GM10847 (cell line): ENCODE measurements at regions not wholly inside any gene's neighbourhood (a gene's known extent, or its start where the extent isn't known, plus 50 kb on each side); places are given as distances from the start of the nearest gene placed in this dataset.

ENCODE experiments used
- POLR2A ChIP-seq: IDR thresholded peaks from 2 replicates; pipeline ENCODE4 v1.6.1; 2011; ENCODE audit not compliant: insufficient read length; ENCODE audit errors: extremely low read depth

DNA sequence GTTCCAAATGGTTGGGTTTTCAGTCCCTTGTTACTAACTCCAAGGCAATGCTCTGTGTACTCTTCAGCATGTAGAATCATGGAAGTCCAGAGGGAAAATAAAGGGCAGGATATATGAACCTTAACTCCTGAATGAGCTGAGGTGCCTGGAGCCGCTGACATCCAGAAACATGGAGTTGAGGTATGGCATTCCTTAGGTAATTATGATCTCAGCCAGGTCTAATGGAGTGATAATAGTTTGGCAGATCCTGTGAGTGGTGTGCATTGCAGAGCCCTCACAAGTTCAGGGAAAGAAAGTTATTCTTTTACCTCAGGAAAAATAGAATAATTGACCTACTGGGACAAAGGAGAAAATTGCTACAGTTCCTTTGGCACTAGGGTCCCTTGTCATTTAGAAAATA lies 369.1 kb downstream of the ZNF608 start:
- TF ChIP-seq POLR2A, result no peak

DNA sequence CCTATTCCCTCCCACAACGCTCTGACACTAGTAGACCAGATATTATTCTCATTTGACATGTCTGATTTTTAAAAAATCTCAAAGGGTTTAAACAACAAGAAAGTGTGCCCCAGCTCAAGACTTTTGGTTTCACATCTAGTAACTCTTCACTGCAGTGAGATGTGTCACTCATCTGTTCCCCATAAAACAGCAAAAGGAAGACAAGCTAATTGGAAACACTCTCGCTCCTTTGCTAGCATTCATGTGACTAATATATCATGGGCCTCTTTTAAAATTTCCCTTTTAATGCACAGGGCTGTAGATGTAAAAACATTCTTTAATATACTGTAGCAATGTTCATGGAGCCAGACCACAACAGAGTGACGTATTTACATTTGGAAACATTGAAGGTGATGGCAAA lies 372.6 kb downstream of the ZNF608 start:
- no peak for TF ChIP-seq POLR2A

DNA sequence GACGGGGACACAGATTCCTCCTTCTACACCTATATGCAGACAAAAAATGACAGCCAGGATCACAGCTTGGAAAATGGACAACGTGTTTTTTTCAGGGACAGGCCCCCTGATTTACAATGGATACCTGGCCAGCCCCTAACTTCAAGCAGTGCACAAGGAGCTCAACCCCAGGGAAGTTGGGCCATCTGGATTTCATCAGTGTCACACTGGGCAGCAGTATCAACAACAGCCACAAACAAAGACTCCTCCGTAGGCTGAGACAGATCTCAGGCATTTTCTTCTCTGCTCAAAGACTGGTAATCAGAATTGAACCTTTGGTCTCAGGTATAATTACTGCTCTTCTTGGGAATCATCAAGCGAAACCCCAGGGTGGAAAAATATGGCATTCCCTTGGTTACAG lies 374.0 kb downstream of the ZNF608 start:
- no peak for TF ChIP-seq POLR2A

DNA sequence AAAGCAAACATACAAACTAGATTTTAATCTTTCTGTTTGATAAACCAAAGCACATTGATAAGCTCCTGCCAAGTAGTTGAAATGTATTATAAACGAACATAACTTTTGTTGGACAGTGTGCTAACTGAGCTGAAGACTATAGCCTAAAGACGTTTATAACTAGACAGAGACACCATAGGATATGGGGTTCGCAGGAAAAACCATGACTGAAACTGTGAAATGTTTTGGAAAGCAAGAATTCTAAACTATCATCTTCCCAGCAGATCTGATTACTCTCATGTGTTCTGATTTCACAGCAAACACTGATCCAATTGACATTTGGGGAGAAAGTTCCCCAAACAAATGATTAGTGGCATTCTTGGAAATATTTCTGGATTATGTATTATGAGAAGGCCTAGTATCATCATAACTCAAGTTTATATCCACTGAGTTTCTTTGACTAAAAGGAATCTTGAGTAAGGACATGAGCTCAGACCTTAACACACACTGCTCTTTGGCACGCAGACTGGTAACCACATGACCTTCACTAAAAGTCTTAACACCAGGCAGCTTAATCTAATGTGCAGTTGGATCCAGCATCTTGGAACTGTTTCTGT lies 375.2 kb downstream of the ZNF608 start:
- TF ChIP-seq POLR2A, result no peak

DNA sequence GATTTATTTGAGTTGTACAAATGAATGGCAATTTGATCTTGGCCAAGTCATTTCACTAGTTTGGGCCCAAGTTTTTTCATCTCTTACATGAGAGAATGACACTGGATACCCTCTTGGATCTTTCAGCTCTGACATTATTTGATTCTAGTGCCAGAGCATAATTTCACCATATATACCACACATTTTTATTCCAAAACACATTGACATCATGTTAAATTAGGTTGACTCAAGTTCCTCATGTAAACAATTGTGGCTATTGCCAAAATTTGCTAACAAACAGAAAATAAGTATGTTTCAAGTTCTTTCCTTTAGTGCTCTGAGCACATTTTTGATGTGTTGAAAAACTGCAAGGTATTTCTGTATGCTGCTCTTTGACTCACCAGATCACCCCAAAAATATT lies 375.8 kb downstream of the ZNF608 start:
- TF ChIP-seq POLR2A, result no peak

DNA sequence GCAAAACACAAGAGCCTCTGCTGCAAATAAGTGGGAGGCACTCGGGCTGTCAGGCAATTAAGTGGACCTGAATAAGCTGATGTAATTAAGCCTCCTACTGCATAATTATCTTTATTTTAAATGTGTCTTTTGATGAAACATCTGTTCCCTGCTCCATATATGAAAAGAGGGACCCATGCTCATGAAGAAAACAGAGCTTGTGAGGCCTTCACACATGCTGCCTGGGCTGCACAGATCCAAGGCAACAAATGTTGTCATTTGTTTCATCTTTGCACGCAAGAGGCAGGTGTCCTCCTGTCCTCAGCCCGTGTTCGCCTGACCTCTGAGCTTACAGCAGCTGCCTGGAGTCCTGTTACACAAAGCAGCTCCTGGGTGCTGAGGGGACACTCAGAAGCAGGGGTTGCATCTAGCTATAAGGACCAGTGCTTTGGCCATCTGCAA lies 381.1 kb downstream of the ZNF608 start:
- TF ChIP-seq POLR2A, result no peak

DNA sequence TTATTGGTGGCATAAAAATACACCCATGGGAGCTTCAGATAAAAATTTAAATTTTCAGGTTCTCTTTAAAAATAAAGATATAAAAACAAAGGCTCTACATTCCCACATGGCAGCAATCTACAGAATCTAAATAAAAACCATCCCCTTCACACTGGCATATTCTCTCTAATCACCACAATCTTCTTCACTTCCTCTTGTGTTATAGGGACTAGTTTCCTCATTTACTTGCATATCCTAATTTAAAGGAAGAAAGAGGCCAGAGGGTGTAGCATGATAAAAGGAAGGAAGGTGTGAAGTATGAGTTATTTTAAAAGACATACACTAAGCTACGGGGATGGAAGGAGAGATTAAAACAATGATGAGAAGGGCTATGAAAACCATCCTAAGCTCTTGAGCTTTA lies 390.5 kb downstream of the ZNF608 start:
- TF ChIP-seq POLR2A, result no peak

DNA sequence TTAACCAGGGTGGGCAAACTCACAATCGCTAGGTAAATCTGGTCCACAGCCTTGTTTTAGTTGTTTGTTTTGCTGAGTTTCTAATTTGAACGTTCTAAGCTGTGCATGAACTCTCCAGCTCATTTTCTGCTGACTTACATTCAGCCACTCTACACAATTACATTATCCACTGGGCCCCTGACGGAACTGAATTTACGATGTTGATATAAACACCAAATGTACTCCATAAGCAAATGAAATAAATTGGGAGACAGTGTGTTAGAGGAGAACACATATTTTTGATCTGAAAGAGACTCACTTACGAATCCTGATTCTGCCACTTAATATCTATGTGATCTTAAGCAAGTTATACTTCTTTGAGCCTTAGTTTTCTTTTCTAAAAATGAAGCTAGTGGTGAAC lies 393.4 kb downstream of the ZNF608 start:
- TF ChIP-seq POLR2A, result no peak

DNA sequence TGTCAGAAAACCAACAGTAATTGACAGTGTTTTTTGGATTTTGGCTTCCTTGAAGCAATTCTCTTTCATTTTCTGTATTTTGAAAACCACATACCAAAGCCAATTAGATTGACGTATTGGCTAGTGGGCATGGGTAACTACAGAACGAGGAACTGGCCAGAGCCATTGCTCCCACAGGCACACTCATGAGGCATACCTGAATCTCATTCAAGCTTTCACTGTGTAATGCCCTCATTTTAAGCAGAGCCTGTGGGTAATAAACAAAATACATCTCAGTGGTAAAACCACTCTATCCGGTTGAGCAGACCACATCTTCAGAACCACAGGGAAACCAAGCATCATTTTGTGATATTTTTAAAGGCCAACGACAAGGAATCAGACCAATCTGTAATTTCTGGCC lies 394.1 kb downstream of the ZNF608 start:
- TF ChIP-seq POLR2A, result no peak

DNA sequence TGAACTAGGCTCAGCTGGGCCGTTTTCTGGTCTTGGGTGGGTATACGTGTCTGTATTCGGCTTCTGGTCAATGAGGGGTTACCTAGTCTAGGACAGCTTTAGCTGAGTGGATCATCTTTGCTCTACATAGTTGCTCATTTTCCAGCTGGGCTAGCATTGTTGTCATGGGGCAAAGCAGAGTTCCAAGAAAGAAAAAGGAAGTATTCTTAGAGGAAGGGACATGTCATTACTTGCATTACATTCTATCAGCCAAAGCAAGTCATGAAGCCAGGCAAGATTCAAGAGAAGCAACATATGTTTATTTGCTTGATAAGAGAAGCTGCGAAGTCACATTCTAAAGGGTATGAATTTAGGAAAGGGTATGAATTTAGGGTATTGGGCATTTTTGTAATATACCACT lies 396.5 kb downstream of the ZNF608 start:
- no peak for TF ChIP-seq POLR2A

DNA sequence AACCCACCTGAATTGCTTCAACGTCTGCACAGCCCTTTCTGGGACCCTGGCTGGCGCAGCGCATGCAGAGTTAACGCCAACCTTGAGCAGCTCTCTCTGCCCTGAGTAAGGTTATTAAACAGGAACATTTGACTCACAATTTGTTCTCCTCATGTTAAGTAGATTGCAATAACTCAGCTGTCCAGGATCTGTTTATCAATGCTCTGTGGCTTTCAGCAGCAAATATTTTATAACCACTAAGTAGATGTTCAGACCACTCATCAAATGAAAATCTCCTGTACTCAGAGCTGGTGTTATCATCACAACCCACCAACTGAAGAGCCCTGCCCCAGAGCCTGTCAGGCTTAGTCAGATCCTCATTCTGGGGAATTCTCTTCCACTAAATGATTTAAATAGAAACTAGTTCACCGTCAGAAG lies 403.0 kb downstream of the ZNF608 start:
- no peak for TF ChIP-seq POLR2A

DNA sequence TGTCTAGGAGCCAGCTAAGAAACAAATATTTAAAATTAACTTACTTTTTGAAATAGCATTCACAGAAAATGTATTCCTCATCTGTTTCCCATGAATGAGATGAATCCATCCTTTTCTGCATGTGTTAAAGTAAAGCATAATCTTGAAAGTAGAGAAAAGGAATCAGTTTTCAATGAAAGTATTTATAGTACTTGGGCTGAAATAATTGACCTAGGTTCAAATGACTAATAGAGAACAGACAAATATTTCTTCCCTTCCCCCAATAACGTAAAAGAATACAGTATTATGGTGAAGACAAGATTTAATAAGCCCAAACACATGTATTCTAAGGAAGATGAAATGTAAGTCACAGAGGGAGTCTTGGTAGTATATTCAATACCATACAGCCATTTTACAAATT lies 403.5 kb downstream of the ZNF608 start:
- no peak for TF ChIP-seq POLR2A

DNA sequence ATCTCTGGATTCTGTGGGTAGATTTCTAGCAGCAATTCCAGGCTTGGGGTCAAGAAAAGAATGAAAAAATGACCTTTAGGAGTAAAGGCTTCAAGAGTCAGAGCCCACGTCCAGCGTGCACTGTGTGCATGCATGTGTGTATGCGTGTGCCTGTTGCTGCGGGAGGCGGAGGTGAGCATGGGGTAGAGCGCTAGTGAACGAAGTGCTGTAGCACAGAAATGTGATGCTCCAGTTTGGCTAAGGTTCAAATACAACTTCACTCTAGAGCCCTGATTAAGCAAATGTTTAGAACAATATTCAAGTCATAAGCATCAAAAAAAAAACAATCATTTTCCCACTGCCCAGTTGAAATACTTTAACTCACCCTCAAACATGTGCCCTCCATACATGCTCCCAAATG lies 403.9 kb downstream of the ZNF608 start:
- TF ChIP-seq POLR2A, result no peak

DNA sequence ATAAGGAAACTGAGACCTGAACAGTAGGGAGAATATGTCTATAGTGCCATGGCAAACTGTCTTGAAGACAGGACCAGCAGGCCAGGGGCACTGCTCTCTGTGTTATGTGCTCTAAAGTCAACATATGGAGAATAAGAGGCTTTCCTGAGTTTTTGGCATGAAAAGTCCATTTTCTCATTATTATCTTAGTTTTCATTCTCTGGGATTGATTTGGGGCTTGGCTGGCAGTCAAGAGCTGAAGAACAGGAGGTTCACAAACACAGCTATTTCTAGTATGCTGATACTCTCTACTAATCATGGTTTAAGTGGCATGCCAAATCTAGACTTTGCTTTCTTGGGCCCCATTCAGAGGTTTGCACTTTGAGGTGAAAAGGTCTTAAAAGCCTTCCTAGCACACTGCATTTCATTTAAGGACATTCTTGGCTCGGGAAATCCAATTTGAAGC lies 404.4 kb downstream of the ZNF608 start:
- TF ChIP-seq POLR2A, result no peak

DNA sequence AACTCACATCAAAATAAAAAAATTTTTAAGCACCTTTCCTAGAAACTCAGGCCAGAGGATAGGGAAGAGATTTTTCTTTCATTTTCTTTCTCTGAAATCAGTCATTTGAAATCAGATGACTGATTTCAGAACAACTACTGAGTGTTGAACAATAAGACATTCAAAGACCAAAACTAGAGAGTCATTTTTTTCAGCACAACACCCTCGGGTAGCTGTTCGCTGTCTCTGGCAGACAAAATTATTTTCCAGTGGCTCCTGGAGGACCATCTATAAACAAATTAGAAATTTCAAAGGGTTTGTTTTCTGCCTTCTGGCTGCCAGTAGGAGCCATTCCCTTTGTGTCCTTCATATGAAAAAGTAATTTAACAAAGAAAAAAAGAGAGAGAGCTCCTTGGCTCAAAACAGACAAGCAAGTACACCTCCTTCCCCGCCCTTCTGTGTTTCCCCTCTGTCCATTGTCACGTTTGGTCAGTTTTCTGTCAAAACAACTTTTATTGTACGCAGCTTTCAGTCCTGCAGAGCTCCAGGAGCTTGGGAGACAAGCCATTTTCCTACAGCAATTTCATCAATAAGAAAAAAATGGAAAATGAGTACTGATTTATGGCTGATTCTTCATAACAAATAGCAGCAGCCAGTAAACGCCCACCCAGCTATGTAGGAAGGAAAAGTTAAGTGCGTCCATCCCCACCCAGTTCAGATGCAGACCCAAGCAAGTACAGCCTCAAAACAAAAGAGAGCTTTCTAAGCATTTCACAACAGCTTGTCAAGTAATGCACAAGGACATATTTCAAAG lies 405.2 kb downstream of the ZNF608 start:
- TF ChIP-seq POLR2A, result no peak

DNA sequence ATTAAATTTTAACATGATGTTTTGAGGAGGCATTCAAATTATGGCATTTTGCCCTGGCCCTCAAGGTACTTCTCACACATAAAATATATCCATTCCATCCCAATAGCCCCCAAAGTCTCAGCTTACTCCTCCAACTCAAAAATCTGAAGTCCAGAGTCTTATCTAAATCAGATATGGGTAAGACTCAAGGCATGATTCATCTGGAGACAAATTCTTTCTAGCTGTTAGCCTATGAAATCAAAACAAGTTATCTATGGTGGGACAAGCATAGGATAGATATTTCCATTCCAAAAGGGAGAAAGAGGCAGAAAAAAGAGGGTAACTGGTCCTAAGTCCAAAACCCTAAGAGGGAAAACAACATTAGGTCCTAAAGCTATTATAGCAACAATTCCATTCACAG lies 408.4 kb downstream of the ZNF608 start:
- no peak for TF ChIP-seq POLR2A
